GM12878 (cell line): ENCODE measurements at regions not wholly inside any gene's neighbourhood (a gene's known extent, or its start where the extent isn't known, plus 50 kb on each side); places are given as distances from the start of the nearest gene placed in this dataset.

Source experiments
- ATAC-seq: fragments of 200-7000 bp; cut with Tn5 transposase; 3 replicates; pipeline ENCODE4 v1.9.1; 2020; ENCODE audit warnings: mild to moderate bottlenecking, moderate library complexity
- BruUV-seq: library from RNA; stranded (reverse); fragments of 400-500 nt; replicated peaks from 2 replicates; lab custom pipeline; 2021; lab: Mats Ljungman, UMichigan
- CTCF ChIA-PET: fragments of 300-600 bp; sonication (Branson Sonifier 250); formaldehyde crosslinking; extraction: SDS; loops from one replicate; lab custom pipeline; 2021; ENCODE audit warnings: inconsistent platforms; lab: Yijun Ruan, JAX
- POLR2A ChIA-PET: fragments of 350-600 bp; formaldehyde crosslinking; extraction: SDS; loops from one replicate; lab custom pipeline; 2021; ENCODE audit warnings: inconsistent platforms; lab: Charles Lee
- RAD21 ChIA-PET: fragments of 300-600 bp; sonication (Branson Sonifier 250); formaldehyde crosslinking; loops from one replicate; lab custom pipeline; 2023; ENCODE audit warnings: antibody characterized with exemption; ENCODE audit not compliant: unreplicated experiment; lab: Charles Lee
- SMC1A ChIA-PET: fragments of 300-600 bp; sonication (Branson Sonifier 250); formaldehyde crosslinking; loops from one replicate; lab custom pipeline; 2023; ENCODE audit not compliant: unreplicated experiment, uncharacterized antibody; lab: Charles Lee
- DNase-seq: peaks from one replicate; pipeline ENCODE4 v3.0.0-alpha.2; 2011; ENCODE audit warnings: low read depth, low spot score
- FAIRE-seq: peaks from 3 replicates; lab custom pipeline; 2011; peaks lifted over from hg19 to GRCh38; lab: Jason Lieb, UNC
- H2AFZ ChIP-seq: 2 replicates; pipeline ENCODE4 v1.6.0; 2011; ENCODE audit warnings: low read depth, low read length, control low read depth; ENCODE audit not compliant: control insufficient read depth
- H3K27ac ChIP-seq: 2 replicates; pipeline ENCODE4 v1.5.1; 2011; ENCODE audit warnings: control low read depth; ENCODE audit not compliant: control insufficient read depth, insufficient read depth
- H3K27me3 ChIP-seq, 2 experiments: replicated peaks in 1 of 2; 2 replicates each; pipeline versions ENCODE4 v1.6.0 to v1.6.1; 2011; ENCODE audit warnings: low read length in 1 of 2; ENCODE audit not compliant: control insufficient read depth in 2 of 2, insufficient read depth in 2 of 2
- H3K36me3 ChIP-seq, 2 experiments: 2 replicates each; pipeline ENCODE4 v1.5.1; 2011; ENCODE audit warnings: low read length in 1 of 2; ENCODE audit not compliant: control insufficient read depth in 2 of 2, insufficient read depth in 2 of 2
- H3K4me1 ChIP-seq: 2 replicates; pipeline ENCODE4 v1.6.1; 2011; ENCODE audit warnings: mild to moderate bottlenecking, low read length, moderate library complexity, mixed read lengths; ENCODE audit not compliant: control insufficient read depth, insufficient read depth
- H3K4me2 ChIP-seq: 2 replicates; pipeline ENCODE4 v1.6.0; 2011; ENCODE audit warnings: control low read depth; ENCODE audit not compliant: control insufficient read depth, insufficient read depth
- H3K4me3 ChIP-seq: fragments of 200-600 bp; sonication (generic); 2 replicates; pipeline ENCODE4 v1.5.1; 2016
- H3K79me2 ChIP-seq: 2 replicates; pipeline ENCODE4 v1.6.0; 2011; ENCODE audit warnings: low read length; ENCODE audit not compliant: control insufficient read depth, insufficient read depth
- H3K9ac ChIP-seq: 2 replicates; pipeline ENCODE4 v1.8.0; 2011; ENCODE audit warnings: low read length, control low read depth, mixed read lengths; ENCODE audit not compliant: control insufficient read depth, insufficient read depth
- H3K9me3 ChIP-seq: replicated peaks from 3 replicates; pipeline ENCODE4 v1.5.1; 2011; ENCODE audit warnings: mild to moderate bottlenecking, low read length; ENCODE audit not compliant: control insufficient read depth, insufficient read depth
- H4K20me1 ChIP-seq: 2 replicates; pipeline ENCODE4 v1.6.0; 2011; ENCODE audit not compliant: control insufficient read depth, insufficient read depth
- ATF7 ChIP-seq: fragments of 450-650 bp; IDR thresholded peaks from 2 replicates; pipeline ENCODE4 v1.6.1; 2016; ENCODE audit warnings: low read depth, mild to moderate bottlenecking
- CBX5 ChIP-seq: sonication (generic); IDR thresholded peaks from 2 replicates; pipeline ENCODE4 v1.6.1; 2016; ENCODE audit warnings: low read depth, moderate library complexity, mild to moderate bottlenecking, inconsistent platforms
- EGR1 ChIP-seq, 2 experiments: IDR thresholded peaks; 1 replicate in 1 of 2; 2 replicates in 1 of 2; pipeline ENCODE4 v1.6.1; 2011 to 2012; ENCODE audit warnings: low read depth in 2 of 2, low read length in 2 of 2, borderline replicate concordance in 1 of 2, mild to moderate bottlenecking in 1 of 2, moderate library complexity in 1 of 2
- JUND ChIP-seq: IDR thresholded peaks from 2 replicates; pipeline ENCODE4 v1.6.1; 2012; ENCODE audit warnings: low read depth, mild to moderate bottlenecking, low read length, improper control_type of control experiment, moderate library complexity
- NFIC ChIP-seq: IDR thresholded peaks from 2 replicates; pipeline ENCODE4 v1.6.1; 2012; ENCODE audit warnings: low read depth, mild to moderate bottlenecking, inconsistent platforms, low read length, moderate library complexity
- YBX1 ChIP-seq: fragments of 450-650 bp; IDR thresholded peaks from 2 replicates; pipeline ENCODE4 v1.6.1; 2016; ENCODE audit warnings: antibody characterized with exemption
- YY1 ChIP-seq: IDR thresholded peaks from 2 replicates; pipeline ENCODE4 v1.6.1; 2011; ENCODE audit warnings: low read depth, mild to moderate bottlenecking, low read length
- ZSCAN29 ChIP-seq: fragments of 450-650 bp; IDR thresholded peaks from 2 replicates; pipeline ENCODE4 v1.6.1; 2017; ENCODE audit warnings: mild to moderate bottlenecking, moderate library complexity
- WGBS: methylation state at CpG from one replicate; pipeline ENCODE4 v1.1.6; 2016; ENCODE audit warnings: low lambda C conversion rate; ENCODE audit not compliant: insufficient replicate concordance, insufficient coverage; ENCODE audit errors: missing lambda C conversion rate; 5-methylcytosine and 5-hydroxymethylcytosine counted together
- in situ Hi-C: fragments of 300-500 bp; cut with MboI; formaldehyde crosslinking; loops from 9 replicates; pipeline ENCODE4 v1.14.3; 2018; ENCODE audit warnings: mixed read lengths
- intact Hi-C: fragments of 100-400 bp; cut with micrococcal nuclease; formaldehyde crosslinking; loops from one replicate; pipeline ENCODE4 v1.14.2; 2022; ENCODE audit not compliant: unreplicated experiment
- TF ChIP-seq, protein P1 (sequence below): fragments of 450-650 bp; IDR thresholded peaks from 2 replicates; pipeline ENCODE4 v1.6.1; 2016; ENCODE audit warnings: mild to moderate bottlenecking
- TF ChIP-seq, protein P2 (sequence below): fragments of 450-650 bp; formaldehyde crosslinking; IDR thresholded peaks from 2 replicates; pipeline ENCODE4 v1.4.0; 2020; ENCODE audit warnings: mild to moderate bottlenecking, moderate library complexity
- TF ChIP-seq, protein P3 (sequence below): fragments of 450-650 bp; IDR thresholded peaks from 2 replicates; pipeline ENCODE4 v1.6.1; 2017; ENCODE audit warnings: mild to moderate bottlenecking, moderate library complexity
- TF ChIP-seq, protein P4 (sequence below): fragments of 450-650 bp; IDR thresholded peaks from 2 replicates; pipeline ENCODE4 v1.6.1; 2017; ENCODE audit warnings: borderline replicate concordance

DNA sequence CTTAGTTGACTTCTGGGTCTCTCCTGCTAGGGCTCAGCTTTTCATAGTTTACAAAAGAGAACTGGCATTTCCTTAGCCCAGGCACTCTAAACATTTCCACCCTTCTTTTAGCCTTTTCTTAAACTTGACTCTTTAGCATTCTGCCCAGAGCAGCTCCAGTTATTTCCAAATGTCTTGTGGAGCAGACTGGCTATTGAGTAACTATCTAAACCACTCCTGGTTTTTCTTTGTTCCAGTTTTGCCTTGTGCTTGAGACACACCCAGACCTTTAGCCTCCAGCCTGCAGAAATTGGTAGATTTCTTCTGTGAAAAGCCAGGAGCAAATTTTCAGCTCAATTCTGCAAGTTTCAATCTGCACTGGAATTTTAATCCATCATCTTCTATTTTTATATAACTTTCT lies 1813.1 kb downstream of the OLFM4 start (continued):
- TF ChIP-seq, protein P1, sequence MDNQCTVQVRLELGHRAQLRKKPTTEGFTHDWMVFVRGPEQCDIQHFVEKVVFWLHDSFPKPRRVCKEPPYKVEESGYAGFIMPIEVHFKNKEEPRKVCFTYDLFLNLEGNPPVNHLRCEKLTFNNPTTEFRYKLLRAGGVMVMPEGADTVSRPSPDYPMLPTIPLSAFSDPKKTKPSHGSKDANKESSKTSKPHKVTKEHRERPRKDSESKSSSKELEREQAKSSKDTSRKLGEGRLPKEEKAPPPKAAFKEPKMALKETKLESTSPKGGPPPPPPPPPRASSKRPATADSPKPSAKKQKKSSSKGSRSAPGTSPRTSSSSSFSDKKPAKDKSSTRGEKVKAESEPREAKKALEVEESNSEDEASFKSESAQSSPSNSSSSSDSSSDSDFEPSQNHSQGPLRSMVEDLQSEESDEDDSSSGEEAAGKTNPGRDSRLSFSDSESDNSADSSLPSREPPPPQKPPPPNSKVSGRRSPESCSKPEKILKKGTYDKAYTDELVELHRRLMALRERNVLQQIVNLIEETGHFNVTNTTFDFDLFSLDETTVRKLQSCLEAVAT: no peak
- TF ChIP-seq NFIC: no peak
- TF ChIP-seq, protein P2, sequence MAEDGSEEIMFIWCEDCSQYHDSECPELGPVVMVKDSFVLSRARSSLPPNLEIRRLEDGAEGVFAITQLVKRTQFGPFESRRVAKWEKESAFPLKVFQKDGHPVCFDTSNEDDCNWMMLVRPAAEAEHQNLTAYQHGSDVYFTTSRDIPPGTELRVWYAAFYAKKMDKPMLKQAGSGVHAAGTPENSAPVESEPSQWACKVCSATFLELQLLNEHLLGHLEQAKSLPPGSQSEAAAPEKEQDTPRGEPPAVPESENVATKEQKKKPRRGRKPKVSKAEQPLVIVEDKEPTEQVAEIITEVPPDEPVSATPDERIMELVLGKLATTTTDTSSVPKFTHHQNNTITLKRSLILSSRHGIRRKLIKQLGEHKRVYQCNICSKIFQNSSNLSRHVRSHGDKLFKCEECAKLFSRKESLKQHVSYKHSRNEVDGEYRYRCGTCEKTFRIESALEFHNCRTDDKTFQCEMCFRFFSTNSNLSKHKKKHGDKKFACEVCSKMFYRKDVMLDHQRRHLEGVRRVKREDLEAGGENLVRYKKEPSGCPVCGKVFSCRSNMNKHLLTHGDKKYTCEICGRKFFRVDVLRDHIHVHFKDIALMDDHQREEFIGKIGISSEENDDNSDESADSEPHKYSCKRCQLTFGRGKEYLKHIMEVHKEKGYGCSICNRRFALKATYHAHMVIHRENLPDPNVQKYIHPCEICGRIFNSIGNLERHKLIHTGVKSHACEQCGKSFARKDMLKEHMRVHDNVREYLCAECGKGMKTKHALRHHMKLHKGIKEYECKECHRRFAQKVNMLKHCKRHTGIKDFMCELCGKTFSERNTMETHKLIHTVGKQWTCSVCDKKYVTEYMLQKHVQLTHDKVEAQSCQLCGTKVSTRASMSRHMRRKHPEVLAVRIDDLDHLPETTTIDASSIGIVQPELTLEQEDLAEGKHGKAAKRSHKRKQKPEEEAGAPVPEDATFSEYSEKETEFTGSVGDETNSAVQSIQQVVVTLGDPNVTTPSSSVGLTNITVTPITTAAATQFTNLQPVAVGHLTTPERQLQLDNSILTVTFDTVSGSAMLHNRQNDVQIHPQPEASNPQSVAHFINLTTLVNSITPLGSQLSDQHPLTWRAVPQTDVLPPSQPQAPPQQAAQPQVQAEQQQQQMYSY (CRISPR knock-in tag): no peak
- TF ChIP-seq JUND: no peak

GRCh38 chr13:54845351-54845965 lies 1816.8 kb downstream of the OLFM4 start:
- FAIRE-seq (no peak), DNase-seq (no peak), ATAC-seq (no peak)
- WGBS: 9% methylated on average over 6 of the region's 6 CpGs
- no peaks in the 10 kb centered on the region for H3K9me3 ChIP-seq
- no peaks in the 10 kb centered on the region for H4K20me1 ChIP-seq
- no peaks in the 10 kb centered on the region for H3K36me3 ChIP-seq
- no peak overlapping the region for H3K4me2 ChIP-seq
- ChIA-PET SMC1A (no interaction called here), POLR2A (no interaction called here), CTCF (no interaction called here), RAD21 (no interaction called here)
- no peak overlapping the region for H2AFZ ChIP-seq
- H3K4me3 ChIP-seq: no peak overlapping the region
- H3K9ac ChIP-seq: no peak overlapping the region
- no peak overlapping the region for H3K27ac ChIP-seq
- intact Hi-C loops (no loop called here), in situ Hi-C loops (no loop called here)
- no TSS peak for BruUV-seq
- TF ChIP-seq, protein P3, sequence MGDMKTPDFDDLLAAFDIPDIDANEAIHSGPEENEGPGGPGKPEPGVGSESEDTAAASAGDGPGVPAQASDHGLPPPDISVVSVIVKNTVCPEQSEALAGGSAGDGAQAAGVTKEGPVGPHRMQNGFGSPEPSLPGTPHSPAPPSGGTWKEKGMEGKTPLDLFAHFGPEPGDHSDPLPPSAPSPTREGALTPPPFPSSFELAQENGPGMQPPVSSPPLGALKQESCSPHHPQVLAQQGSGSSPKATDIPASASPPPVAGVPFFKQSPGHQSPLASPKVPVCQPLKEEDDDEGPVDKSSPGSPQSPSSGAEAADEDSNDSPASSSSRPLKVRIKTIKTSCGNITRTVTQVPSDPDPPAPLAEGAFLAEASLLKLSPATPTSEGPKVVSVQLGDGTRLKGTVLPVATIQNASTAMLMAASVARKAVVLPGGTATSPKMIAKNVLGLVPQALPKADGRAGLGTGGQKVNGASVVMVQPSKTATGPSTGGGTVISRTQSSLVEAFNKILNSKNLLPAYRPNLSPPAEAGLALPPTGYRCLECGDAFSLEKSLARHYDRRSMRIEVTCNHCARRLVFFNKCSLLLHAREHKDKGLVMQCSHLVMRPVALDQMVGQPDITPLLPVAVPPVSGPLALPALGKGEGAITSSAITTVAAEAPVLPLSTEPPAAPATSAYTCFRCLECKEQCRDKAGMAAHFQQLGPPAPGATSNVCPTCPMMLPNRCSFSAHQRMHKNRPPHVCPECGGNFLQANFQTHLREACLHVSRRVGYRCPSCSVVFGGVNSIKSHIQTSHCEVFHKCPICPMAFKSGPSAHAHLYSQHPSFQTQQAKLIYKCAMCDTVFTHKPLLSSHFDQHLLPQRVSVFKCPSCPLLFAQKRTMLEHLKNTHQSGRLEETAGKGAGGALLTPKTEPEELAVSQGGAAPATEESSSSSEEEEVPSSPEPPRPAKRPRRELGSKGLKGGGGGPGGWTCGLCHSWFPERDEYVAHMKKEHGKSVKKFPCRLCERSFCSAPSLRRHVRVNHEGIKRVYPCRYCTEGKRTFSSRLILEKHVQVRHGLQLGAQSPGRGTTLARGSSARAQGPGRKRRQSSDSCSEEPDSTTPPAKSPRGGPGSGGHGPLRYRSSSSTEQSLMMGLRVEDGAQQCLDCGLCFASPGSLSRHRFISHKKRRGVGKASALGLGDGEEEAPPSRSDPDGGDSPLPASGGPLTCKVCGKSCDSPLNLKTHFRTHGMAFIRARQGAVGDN: no peak
- TF ChIP-seq YBX1 (no peak), YY1 (no peak), EGR1 (IDR thresholded peaks at IDR 0.05; ENCODE audit: borderline replicate concordance in 1 of 2, low read depth in 2 of 2, low read length in 2 of 2) (no peak), ZSCAN29 (no peak), CBX5 (no peak), ATF7 (no peak)
- TF ChIP-seq, protein P4, sequence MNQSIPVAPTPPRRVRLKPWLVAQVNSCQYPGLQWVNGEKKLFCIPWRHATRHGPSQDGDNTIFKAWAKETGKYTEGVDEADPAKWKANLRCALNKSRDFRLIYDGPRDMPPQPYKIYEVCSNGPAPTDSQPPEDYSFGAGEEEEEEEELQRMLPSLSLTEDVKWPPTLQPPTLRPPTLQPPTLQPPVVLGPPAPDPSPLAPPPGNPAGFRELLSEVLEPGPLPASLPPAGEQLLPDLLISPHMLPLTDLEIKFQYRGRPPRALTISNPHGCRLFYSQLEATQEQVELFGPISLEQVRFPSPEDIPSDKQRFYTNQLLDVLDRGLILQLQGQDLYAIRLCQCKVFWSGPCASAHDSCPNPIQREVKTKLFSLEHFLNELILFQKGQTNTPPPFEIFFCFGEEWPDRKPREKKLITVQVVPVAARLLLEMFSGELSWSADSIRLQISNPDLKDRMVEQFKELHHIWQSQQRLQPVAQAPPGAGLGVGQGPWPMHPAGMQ: no peak
- H3K79me2 ChIP-seq: no peaks in the 10 kb centered on the region
- no peaks in the 10 kb centered on the region for H3K27me3 ChIP-seq
- H3K4me1 ChIP-seq: no peaks in the 10 kb centered on the region
